ENCODE measurements at regions not wholly inside any gene's neighbourhood (a gene's known extent, or its start where the extent isn't known, plus 50 kb on each side); places are given as distances from the start of the nearest gene placed in this dataset.

DNA sequence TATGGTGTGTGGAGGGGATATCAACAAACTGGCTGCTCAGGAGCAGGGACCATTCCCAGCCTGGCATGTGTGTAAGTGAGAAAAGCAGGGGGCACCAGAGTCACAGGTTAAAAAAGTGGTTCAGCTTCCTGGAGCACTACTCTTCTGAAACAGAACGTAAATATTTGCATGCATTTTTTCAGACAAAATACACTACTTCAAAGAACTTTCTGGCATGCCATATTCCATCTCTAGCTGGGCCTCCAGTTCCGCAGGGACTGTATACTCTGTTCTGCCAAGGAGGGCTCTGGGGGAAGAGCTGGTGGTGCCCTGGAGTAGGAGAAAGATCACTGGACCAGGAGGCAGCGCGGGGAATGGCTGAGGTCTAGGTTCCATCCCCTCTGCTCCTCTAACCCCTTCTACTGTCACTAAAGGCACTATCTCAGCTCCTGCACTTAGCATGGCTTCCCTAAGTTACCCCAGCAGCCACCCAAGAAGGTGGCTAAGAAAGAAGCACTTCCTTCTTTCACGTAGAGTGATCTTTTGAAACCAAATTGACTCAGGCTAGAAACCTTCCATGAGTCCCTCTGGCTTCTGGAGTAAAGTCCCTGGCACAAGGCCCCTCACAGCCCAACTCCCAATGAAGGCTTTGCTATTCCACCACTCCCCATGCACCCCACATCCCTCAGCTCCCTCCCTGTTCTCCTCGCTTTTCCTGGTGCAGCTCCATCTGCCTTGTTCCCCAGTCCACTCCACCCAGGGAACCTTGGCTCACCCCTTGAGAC, 57.6 kb upstream of the CABLES1 start:
- DNase-seq (ENCODE audit: extremely low read depth, low read depth), result no peak

DNA sequence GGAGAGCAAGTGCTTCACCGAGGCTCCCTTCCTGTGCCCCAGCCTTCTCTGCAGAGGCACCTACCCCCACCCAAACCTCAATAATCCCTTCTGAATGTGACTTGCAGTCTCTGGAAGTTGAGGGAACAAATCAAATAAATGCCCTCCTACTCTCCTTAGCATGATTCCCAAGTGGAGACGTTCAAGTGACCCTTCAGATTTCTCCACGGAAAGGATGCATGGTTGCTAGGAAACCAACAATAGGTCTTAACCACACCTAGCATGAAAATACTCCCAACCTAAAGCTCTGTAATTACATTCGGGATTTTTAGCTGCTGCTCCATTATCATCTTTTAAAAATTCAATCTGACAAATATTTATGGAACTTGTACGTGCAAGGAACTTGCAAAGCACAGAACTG, 50.2 kb upstream of the CABLES1 start:
- no peak overlapping the region for H3K4me3 ChIP-seq (replicated peaks; ENCODE audit: low read depth, low read length)
- DNase-seq (ENCODE audit: extremely low read depth, low read depth), result no peak
- TF ChIP-seq, protein P1, sequence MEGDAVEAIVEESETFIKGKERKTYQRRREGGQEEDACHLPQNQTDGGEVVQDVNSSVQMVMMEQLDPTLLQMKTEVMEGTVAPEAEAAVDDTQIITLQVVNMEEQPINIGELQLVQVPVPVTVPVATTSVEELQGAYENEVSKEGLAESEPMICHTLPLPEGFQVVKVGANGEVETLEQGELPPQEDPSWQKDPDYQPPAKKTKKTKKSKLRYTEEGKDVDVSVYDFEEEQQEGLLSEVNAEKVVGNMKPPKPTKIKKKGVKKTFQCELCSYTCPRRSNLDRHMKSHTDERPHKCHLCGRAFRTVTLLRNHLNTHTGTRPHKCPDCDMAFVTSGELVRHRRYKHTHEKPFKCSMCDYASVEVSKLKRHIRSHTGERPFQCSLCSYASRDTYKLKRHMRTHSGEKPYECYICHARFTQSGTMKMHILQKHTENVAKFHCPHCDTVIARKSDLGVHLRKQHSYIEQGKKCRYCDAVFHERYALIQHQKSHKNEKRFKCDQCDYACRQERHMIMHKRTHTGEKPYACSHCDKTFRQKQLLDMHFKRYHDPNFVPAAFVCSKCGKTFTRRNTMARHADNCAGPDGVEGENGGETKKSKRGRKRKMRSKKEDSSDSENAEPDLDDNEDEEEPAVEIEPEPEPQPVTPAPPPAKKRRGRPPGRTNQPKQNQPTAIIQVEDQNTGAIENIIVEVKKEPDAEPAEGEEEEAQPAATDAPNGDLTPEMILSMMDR (IDR thresholded peaks at IDR 0.05; ENCODE audit: low read depth, low read length, missing control alignments), result no peak

More for the DNA sequence above, 57.6 kb upstream of the CABLES1 start:
- H3K4me3 ChIP-seq (replicated peaks; ENCODE audit: low read depth, low read length), result no peak overlapping the region
- TF ChIP-seq, protein P1 (IDR thresholded peaks at IDR 0.05; ENCODE audit: low read depth, low read length, missing control alignments), result peak; percentile 14

All from HFF-Myc (cell line).